CD4-positive, CD25-positive, alpha-beta regulatory T cell (primary cell): ENCODE measurements at regions not wholly inside any gene's neighbourhood (a gene's known extent, or its start where the extent isn't known, plus 50 kb on each side); places are given as distances from the start of the nearest gene placed in this dataset.
"Not testable (repeated sequence)": the region's sequence is repeated elsewhere in the genome, so short reads cannot be mapped to it uniquely, and the experiment has no call there.

Experiments
- ATAC-seq, 2 donors: fragments of 150-1000 bp; cut with Tn5 transposase; one replicate each; pipeline ENCODE4 v1.10.0; 2021; ENCODE audit warnings: low read depth in 2 of 2, moderate number of reproducible peaks in 2 of 2, moderate library complexity in 1 of 2
- DNase-seq, 3 donors: peaks; one replicate each; pipeline versions ENCODE4 v3.0.0 to v3.0.0-alpha.2; 2012 to 2022; ENCODE audit warnings: mixed read lengths in 1 of 3
- H3K27ac ChIP-seq: one replicate; pipeline ENCODE4 v1.7.0; 2013; ENCODE audit warnings: mild to moderate bottlenecking, low read length; ENCODE audit not compliant: insufficient read depth, poor library complexity, severe bottlenecking
- H3K27me3 ChIP-seq: one replicate; pipeline ENCODE4 v1.7.0; 2013; ENCODE audit warnings: low read length; ENCODE audit not compliant: control insufficient read depth, insufficient read depth
- H3K36me3 ChIP-seq: one replicate; pipeline ENCODE4 v1.7.0; 2013; ENCODE audit warnings: mild to moderate bottlenecking, low read length, moderate library complexity; ENCODE audit not compliant: control insufficient read depth, insufficient read depth
- H3K4me1 ChIP-seq: 2 replicates; pipeline ENCODE4 v1.7.0; 2013; ENCODE audit warnings: mild to moderate bottlenecking, low read length; ENCODE audit not compliant: insufficient read depth, control insufficient read depth, poor library complexity, severe bottlenecking
- H3K4me3 ChIP-seq: one replicate; pipeline ENCODE4 v1.7.0; 2013; ENCODE audit warnings: low read depth, mild to moderate bottlenecking, low read length, moderate library complexity
- H3K9me3 ChIP-seq, 2 experiments: 1 replicate in 1 of 2; 2 replicates in 1 of 2; pipeline ENCODE4 v1.7.0; 2013; ENCODE audit warnings: low read length in 2 of 2, mild to moderate bottlenecking in 1 of 2, moderate library complexity in 1 of 2; ENCODE audit not compliant: control insufficient read depth in 2 of 2
- H3K27ac Mint-ChIP-seq, 3 donors: one replicate each; pipeline ENCODE4 v1.8.0; 2020 to 2022; ENCODE audit warnings: mild to moderate bottlenecking in 3 of 3, mixed read lengths in 3 of 3, moderate library complexity in 2 of 3
- H3K27me3 Mint-ChIP-seq: one replicate; pipeline ENCODE4 v1.8.0; 2022; ENCODE audit warnings: mild to moderate bottlenecking, mixed read lengths
- H3K36me3 Mint-ChIP-seq: one replicate; pipeline ENCODE4 v1.8.0; 2020; ENCODE audit warnings: mixed read lengths
- H3K4me1 Mint-ChIP-seq, 4 donors: one replicate each; pipeline ENCODE4 v1.8.0; 2020 to 2022; ENCODE audit warnings: mixed read lengths in 4 of 4, mild to moderate bottlenecking in 1 of 4
- H3K4me3 Mint-ChIP-seq, 4 donors: one replicate each; pipeline ENCODE4 v1.8.0; 2020 to 2022; ENCODE audit warnings: mild to moderate bottlenecking in 4 of 4, mixed read lengths in 4 of 4, moderate library complexity in 3 of 4
- H3K9me3 Mint-ChIP-seq, 7 donors: one replicate each; pipeline ENCODE4 v1.8.0; 2020 to 2022; ENCODE audit warnings: mixed read lengths in 7 of 7, mild to moderate bottlenecking in 3 of 7, moderate library complexity in 2 of 7

- H3K27me3 Mint-ChIP-seq = peaks cover 11% of the 10 kb centered on the region
- ATAC-seq (no peak), DNase-seq (no peak)
Measured at GRCh38 chr20:41716911-41717310, 98.7 kb upstream of the CHD6 start.

GRCh38 chr20:41716436-41716835, 98.3 kb upstream of the CHD6 start:
- Histone ChIP-seq H3K36me3 (no peaks in the 10 kb centered on the region), H3K27ac (no peak overlapping the region), H3K27me3 (peaks cover 4% of the 10 kb centered on the region), H3K4me1 (no peaks in the 10 kb centered on the region), H3K4me3 (no peak overlapping the region), H3K9me3 (no peaks in the 10 kb centered on the region)
- no peaks in the 10 kb centered on the region for H3K36me3 Mint-ChIP-seq
- no peak overlapping the region for H3K4me3 Mint-ChIP-seq
- DNase-seq (no peak), ATAC-seq (no peak)
- H3K4me1 Mint-ChIP-seq = no peaks in the 10 kb centered on the region
- peaks cover 10% of the 10 kb centered on the region for H3K27me3 Mint-ChIP-seq
- peaks cover 0 to 1% (median 0%) of the 10 kb centered on the region in 7 donors for H3K9me3 Mint-ChIP-seq
- H3K27ac Mint-ChIP-seq = no peak overlapping the region

More at GRCh38 chr20:41716911-41717310, 98.7 kb upstream of the CHD6 start:
- H3K36me3 ChIP-seq = no peaks in the 10 kb centered on the region
- peaks cover 4% of the 10 kb centered on the region for H3K27me3 ChIP-seq
- no peaks in the 10 kb centered on the region for H3K4me1 ChIP-seq
- no peaks in the 10 kb centered on the region for H3K9me3 ChIP-seq
- H3K27ac ChIP-seq = no peak overlapping the region
- H3K4me1 Mint-ChIP-seq = no peaks in the 10 kb centered on the region
- H3K4me3 Mint-ChIP-seq = no peak overlapping the region
- H3K36me3 Mint-ChIP-seq = no peaks in the 10 kb centered on the region
- H3K27ac Mint-ChIP-seq = no peak overlapping the region
- H3K4me3 ChIP-seq = no peak overlapping the region
- peaks cover 0 to 1% (median 0%) of the 10 kb centered on the region in 7 donors for H3K9me3 Mint-ChIP-seq

GRCh38 chr20:41715526-41715925, 97.3 kb upstream of the CHD6 start:
- peaks cover 0 to 1% (median 0%) of the 10 kb centered on the region in 7 donors for H3K9me3 Mint-ChIP-seq
- no peak for DNase-seq
- H3K27ac Mint-ChIP-seq = no peak overlapping the region

GRCh38 chr20:41714030-41714429, 95.9 kb upstream of the CHD6 start:
- no peak for ATAC-seq
- H3K4me1 ChIP-seq = no peaks in the 10 kb centered on the region

More at GRCh38 chr20:41715526-41715925, 97.3 kb upstream of the CHD6 start:
- H3K27me3 ChIP-seq = peaks cover 4% of the 10 kb centered on the region
- H3K27me3 Mint-ChIP-seq = peaks cover 10% of the 10 kb centered on the region
- no peak for ATAC-seq
- H3K4me1 ChIP-seq = no peaks in the 10 kb centered on the region
- no peaks in the 10 kb centered on the region for H3K36me3 ChIP-seq
- H3K4me3 Mint-ChIP-seq = no peak overlapping the region
- no peaks in the 10 kb centered on the region for H3K9me3 ChIP-seq
- no peak overlapping the region for H3K4me3 ChIP-seq
- H3K36me3 Mint-ChIP-seq = no peaks in the 10 kb centered on the region
- no peak overlapping the region for H3K27ac ChIP-seq
- no peaks in the 10 kb centered on the region for H3K4me1 Mint-ChIP-seq

GRCh38 chr20:41704896-41705295, 86.7 kb upstream of the CHD6 start:
- DNase-seq (no peak), ATAC-seq (no peak)
- Histone ChIP-seq H3K4me1 (no peaks in the 10 kb centered on the region), H3K36me3 (no peaks in the 10 kb centered on the region), H3K9me3 (no peaks in the 10 kb centered on the region), H3K4me3 (no peak overlapping the region), H3K27ac (no peak overlapping the region), H3K27me3 (no peaks in the 10 kb centered on the region)
- Mint-ChIP-seq H3K9me3 (peaks cover 0 to 3% (median 0%) of the 10 kb centered on the region in 7 donors), H3K4me1 (peaks cover 0 to 5% (median 0%) of the 10 kb centered on the region in 4 donors), H3K4me3 (no peak overlapping the region), H3K27me3 (peaks cover 16% of the 10 kb centered on the region), H3K27ac (no peak overlapping the region), H3K36me3 (no peaks in the 10 kb centered on the region)

More at GRCh38 chr20:41714030-41714429, 95.9 kb upstream of the CHD6 start:
- H3K4me3 ChIP-seq = no peak overlapping the region
- no peaks in the 10 kb centered on the region for H3K4me1 Mint-ChIP-seq
- no peaks in the 10 kb centered on the region for H3K36me3 Mint-ChIP-seq
- no peaks in the 10 kb centered on the region for H3K9me3 ChIP-seq
- no peaks in the 10 kb centered on the region for H3K36me3 ChIP-seq
- H3K27me3 Mint-ChIP-seq = peaks cover 10% of the 10 kb centered on the region
- no peak overlapping the region for H3K4me3 Mint-ChIP-seq
- H3K27ac Mint-ChIP-seq = no peak overlapping the region
- no peak for DNase-seq
- H3K27ac ChIP-seq = no peak overlapping the region
- H3K9me3 Mint-ChIP-seq = peaks cover 0 to 1% (median 0%) of the 10 kb centered on the region in 7 donors
- H3K27me3 ChIP-seq = peaks cover 4% of the 10 kb centered on the region

GRCh38 chr20:41702647-41703046, 84.5 kb upstream of the CHD6 start:
- no peaks in the 10 kb centered on the region for H3K36me3 ChIP-seq
- Mint-ChIP-seq H3K4me1 (peaks cover 0 to 4% (median 2%) of the 10 kb centered on the region in 4 donors), H3K9me3 (peaks cover 0 to 3% (median 0%) of the 10 kb centered on the region in 7 donors), H3K36me3 (no peaks in the 10 kb centered on the region), H3K27ac (no peak overlapping the region), H3K4me3 (no peak overlapping the region), H3K27me3 (peaks cover 17% of the 10 kb centered on the region)
- H3K4me3 ChIP-seq = no peak overlapping the region
- H3K27me3 ChIP-seq = no peaks in the 10 kb centered on the region
- ATAC-seq (no peak), DNase-seq (no peak)
- H3K27ac ChIP-seq = no peak overlapping the region
- H3K4me1 ChIP-seq = no peaks in the 10 kb centered on the region
- H3K9me3 ChIP-seq = no peaks in the 10 kb centered on the region

GRCh38 chr20:41701588-41702348, 83.6 kb upstream of the CHD6 start:
- H3K27ac ChIP-seq = no peak overlapping the region
- Mint-ChIP-seq H3K4me1 (peaks cover 0 to 6% (median 4%) of the 10 kb centered on the region in 4 donors), H3K36me3 (no peaks in the 10 kb centered on the region), H3K9me3 (peaks cover 0 to 3% (median 0%) of the 10 kb centered on the region in 7 donors), H3K4me3 (no peak overlapping the region), H3K27ac (no peak overlapping the region), H3K27me3 (peaks cover 18% of the 10 kb centered on the region)
- no peaks in the 10 kb centered on the region for H3K4me1 ChIP-seq
- H3K9me3 ChIP-seq = no peaks in the 10 kb centered on the region
- no peaks in the 10 kb centered on the region for H3K27me3 ChIP-seq
- DNase-seq = no peak
- H3K4me3 ChIP-seq = no peak overlapping the region
- no peak for ATAC-seq
- H3K36me3 ChIP-seq = no peaks in the 10 kb centered on the region

GRCh38 chr20:41699673-41700072, 81.5 kb upstream of the CHD6 start:
- not testable (repeated sequence) for H3K27me3 ChIP-seq, H3K36me3 Mint-ChIP-seq, H3K4me3 ChIP-seq, H3K36me3 ChIP-seq, H3K4me1 Mint-ChIP-seq, H3K27ac Mint-ChIP-seq, ATAC-seq, H3K9me3 Mint-ChIP-seq, H3K27ac ChIP-seq, H3K9me3 ChIP-seq, H3K4me1 ChIP-seq, H3K4me3 Mint-ChIP-seq, DNase-seq
- H3K27me3 Mint-ChIP-seq = peaks cover 23% of the 10 kb centered on the region
